ENCODE measurements at regions not wholly inside any gene's neighbourhood (a gene's known extent, or its start where the extent isn't known, plus 50 kb on each side); places are given as distances from the start of the nearest gene placed in this dataset.

- Mint-ChIP-seq H3K4me1 (no peaks in the 10 kb centered on the region), H3K36me3 (peaks cover 8% of the 10 kb centered on the region), H3K27ac (no peak overlapping the region), H3K27me3 (ENCODE audit: low read depth) (no peaks in the 10 kb centered on the region; the same call in 1 of the 2 replicates), H3K4me3 (no peak overlapping the region), H3K9me3 (peaks cover 17% of the 10 kb centered on the region)
- POLR2A ChIA-PET: no interaction called here
- ATAC-seq: no peak
- DNase-seq (ENCODE audit: low spot score): no peak
- TF ChIP-seq JAZF1 (CRISPR knock-in tag; IDR thresholded peaks at IDR 0.05) (no peak), MXD4 (CRISPR knock-in tag; IDR thresholded peaks at IDR 0.05; ENCODE audit: borderline replicate concordance) (no peak), ZMAT4 (CRISPR knock-in tag; IDR thresholded peaks at IDR 0.05) (no peak)
- CTCF ChIA-PET: no interaction called here
These were observed 75.7 kb upstream of the ARNT2 start for GRCh38 chr15:80328496-80328895.

GRCh38 chr15:80331886-80332406 is 72.2 kb upstream of the ARNT2 start:
- DNase-seq (ENCODE audit: low spot score): no peak
- no peaks in the 10 kb centered on the region for H3K4me1 Mint-ChIP-seq

More at GRCh38 chr15:80331886-80332406, 72.2 kb upstream of the ARNT2 start:
- no peak for TF ChIP-seq HMGXB4 (CRISPR knock-in tag; IDR thresholded peaks at IDR 0.05)
- TF ChIP-seq AR (CRISPR knock-in tag; IDR thresholded peaks at IDR 0.05): no peak
- TF ChIP-seq ETV6 (CRISPR knock-in tag; IDR thresholded peaks at IDR 0.05): no peak
- TF ChIP-seq ATF6 (CRISPR knock-in tag; IDR thresholded peaks at IDR 0.05): no peak
- TF ChIP-seq ZMAT4 (CRISPR knock-in tag; IDR thresholded peaks at IDR 0.05): no peak
- CTCF ChIA-PET: interaction anchor here (1.1 to 1.4 kb wide), 2 partner anchors 14 to 22 kb away, joined by 3 to 4 read pairs; no protein-coding TSS in a partner anchor
- Mint-ChIP-seq H3K36me3 (no peaks in the 10 kb centered on the region), H3K27ac (no peak overlapping the region), H3K9me3 (peaks cover 9% of the 10 kb centered on the region), H3K4me3 (no peak overlapping the region), H3K27me3 (ENCODE audit: low read depth) (no peaks in the 10 kb centered on the region; the same call in 1 of the 2 replicates)
- no peak for ATAC-seq
- POLR2A ChIA-PET: no interaction called here

Measured in WTC11 (cell line).